ENCODE measurements at regions not wholly inside any gene's neighbourhood (a gene's known extent, or its start where the extent isn't known, plus 50 kb on each side); places are given as distances from the start of the nearest gene placed in this dataset.
"Not testable (repeated sequence)": the region's sequence is repeated elsewhere in the genome, so short reads cannot be mapped to it uniquely, and the experiment has no call there.

- no peak for DNase-seq (ENCODE audit: low read depth in 2 of 3, low spot score in 2 of 3)
Observed at GRCh38 chr7:32224276-32224675, 154.1 kb upstream of the PDE1C start.

DNA sequence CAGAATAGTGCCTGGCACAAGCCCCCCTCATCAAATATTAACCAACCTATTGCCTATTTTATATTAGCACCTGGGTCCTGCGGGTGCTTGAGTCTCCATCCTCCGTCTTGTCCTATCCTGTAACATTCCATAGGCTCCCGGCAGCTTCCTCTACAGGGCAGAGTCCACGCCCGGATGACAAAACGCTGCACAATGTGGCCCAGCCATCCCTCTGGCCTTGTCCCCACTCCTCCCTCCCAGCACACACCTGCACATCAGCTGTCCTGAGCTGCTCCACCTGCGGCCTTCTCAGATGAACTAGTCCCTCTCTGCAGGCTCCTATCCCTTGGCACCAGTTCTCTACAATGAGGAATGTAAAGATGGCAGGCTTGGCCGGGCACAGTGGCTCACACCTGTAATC lies 153.5 kb upstream of the PDE1C start:
- no peak for DNase-seq (ENCODE audit: low read depth in 2 of 3, low spot score in 2 of 3)

DNA sequence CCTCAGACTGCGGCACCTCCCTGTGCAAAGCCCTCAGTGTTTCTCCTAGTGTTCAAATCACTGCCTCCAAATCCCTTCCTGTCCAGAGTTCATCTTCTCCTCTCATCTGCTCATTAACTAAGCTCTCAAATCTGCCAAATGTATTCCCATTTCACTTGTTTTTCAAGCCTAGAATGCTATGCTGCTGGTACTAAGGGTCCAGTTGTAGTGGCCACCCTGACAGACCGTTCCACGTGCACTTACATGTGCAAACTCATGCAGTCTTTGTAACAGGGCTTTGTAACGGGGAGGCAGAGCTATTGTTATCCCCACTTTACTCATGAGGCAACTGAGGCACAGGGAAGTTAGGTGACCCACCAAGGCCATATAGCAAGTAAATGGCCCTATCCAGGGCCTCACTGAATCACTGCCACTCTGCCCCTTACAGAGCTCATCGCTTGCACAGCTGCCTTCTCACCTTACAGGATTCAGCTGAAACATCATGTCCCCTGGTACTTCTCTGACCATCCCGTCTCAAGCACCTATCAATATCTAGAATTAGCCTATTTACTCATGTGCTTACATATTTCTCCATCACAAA lies 153.0 kb upstream of the PDE1C start:
- no peak for DNase-seq (ENCODE audit: low read depth in 2 of 3, low spot score in 2 of 3)

- no peak for DNase-seq (ENCODE audit: low read depth in 2 of 3, low spot score in 2 of 3)
Observed at GRCh38 chr7:32222251-32222900, 152.2 kb upstream of the PDE1C start.

DNA sequence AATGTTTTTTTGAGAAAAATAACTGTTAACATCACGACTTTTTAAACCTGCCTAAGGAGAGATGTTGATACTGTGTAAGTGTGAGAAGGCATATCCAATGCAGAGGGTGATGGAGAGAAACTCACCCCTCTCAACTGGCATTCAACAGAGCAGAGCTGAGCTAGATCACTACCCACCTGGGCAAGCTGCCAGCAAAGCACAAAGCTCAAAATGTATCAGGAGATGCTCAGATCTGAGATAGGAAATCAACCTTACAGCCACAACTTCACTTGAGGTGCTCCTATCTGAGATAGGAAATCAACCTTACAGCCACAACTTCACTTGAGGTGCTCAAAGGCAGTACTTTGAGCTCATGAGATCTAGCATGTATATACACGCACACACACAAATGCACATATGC lies 151.5 kb upstream of the PDE1C start:
- no peak for DNase-seq (ENCODE audit: low read depth in 2 of 3, low spot score in 2 of 3)

- DNase-seq (ENCODE audit: low read depth in 2 of 3, low spot score in 2 of 3): no peak
Observed at GRCh38 chr7:32221056-32221455, 150.8 kb upstream of the PDE1C start.

- DNase-seq (ENCODE audit: low read depth in 2 of 3, low spot score in 2 of 3): not testable (repeated sequence)
Observed at GRCh38 chr7:32219831-32220230, 149.6 kb upstream of the PDE1C start.

- DNase-seq (ENCODE audit: low read depth in 2 of 3, low spot score in 2 of 3): no peak
Observed at GRCh38 chr7:32219416-32219815, 149.2 kb upstream of the PDE1C start.

- no peak for DNase-seq (ENCODE audit: low read depth in 2 of 3, low spot score in 2 of 3)
Observed at GRCh38 chr7:32218741-32219288, 148.6 kb upstream of the PDE1C start.

DNA sequence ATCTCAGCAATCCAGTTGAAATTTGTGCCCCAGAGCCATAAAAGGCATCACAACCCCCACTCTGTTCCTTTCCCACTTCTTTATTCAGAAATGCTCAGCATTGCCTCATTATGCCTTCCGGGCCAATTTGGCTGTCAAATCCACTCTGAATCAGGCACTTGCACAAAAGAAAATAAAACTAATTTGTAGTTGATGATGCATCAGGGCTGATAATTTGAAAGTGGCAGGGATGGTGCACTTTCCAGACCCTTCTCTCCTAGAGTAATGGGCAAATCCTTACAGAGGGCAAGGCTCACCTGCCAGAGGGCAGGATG lies 147.9 kb upstream of the PDE1C start:
- DNase-seq (ENCODE audit: low read depth in 2 of 3, low spot score in 2 of 3): no peak

GRCh38 chr7:32217341-32218153 lies 147.3 kb upstream of the PDE1C start:
- DNase-seq (ENCODE audit: low read depth in 2 of 3, low spot score in 2 of 3): no peak

DNA sequence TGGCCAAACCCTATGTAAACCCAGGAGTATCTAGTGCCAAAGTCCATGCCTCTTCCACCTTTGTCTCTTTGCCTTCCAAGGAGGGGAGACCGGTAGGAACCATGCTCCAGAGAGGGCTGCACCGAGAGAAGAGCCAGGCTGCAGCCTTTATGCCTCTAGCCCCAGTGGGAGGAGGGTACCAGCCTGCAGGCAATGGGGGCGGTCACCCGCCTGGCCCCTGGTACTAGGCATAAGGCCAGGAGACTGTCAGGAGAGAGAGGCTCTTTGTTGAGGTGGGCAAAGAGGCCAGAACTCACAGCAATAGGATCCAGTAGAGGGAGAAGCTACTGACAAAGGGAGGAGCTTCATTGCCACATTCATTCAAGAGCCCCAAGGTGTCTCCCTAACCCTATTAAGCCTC lies 146.6 kb upstream of the PDE1C start:
- no peak for DNase-seq (ENCODE audit: low read depth in 2 of 3, low spot score in 2 of 3)

DNA sequence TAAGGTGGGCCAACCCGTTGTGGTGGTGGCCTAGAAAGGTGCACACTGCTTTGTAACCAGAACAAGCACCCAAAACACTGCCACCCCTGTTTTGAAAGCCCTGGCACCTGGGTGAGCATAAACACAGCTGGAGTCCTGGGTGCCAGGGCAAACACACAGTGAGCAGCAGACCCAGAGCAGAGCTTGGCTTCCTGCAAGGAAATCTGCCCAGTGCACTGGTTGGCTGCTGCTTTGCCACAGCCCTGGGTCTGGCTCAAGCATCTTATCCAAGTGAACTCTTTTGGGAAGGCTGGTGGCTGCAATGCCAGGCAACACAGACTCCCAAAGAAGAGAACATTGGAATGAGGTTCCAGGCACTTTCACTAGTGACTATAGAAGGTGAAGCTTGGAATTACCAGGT lies 145.5 kb upstream of the PDE1C start:
- DNase-seq (ENCODE audit: low read depth in 2 of 3, low spot score in 2 of 3): no peak

DNA sequence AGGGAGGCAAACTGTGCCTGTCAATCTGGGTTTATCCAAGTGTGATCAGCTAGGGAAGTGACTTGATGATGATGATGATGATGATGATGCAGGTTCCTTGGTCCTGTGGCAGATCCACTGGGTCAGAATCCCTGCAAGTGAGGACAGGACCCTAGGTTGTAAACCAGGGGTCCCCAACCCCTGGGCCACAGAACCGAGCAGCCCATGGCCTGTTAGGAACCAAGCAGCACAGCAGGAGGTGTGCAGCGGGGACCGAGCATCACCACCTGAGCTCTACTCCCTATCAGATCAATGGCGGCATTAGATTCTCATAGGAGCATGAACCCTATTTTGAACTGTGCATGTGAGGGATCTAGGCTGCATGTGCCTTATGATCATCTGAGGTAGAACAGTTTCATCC lies 144.7 kb upstream of the PDE1C start:
- no peak for DNase-seq (ENCODE audit: low read depth in 2 of 3, low spot score in 2 of 3)

GRCh38 chr7:32212321-32212720 lies 142.1 kb upstream of the PDE1C start:
- no peak for DNase-seq (ENCODE audit: low read depth in 2 of 3, low spot score in 2 of 3)

- no peak for DNase-seq (ENCODE audit: low read depth in 2 of 3, low spot score in 2 of 3)
Observed at GRCh38 chr7:32206987-32207386, 136.8 kb upstream of the PDE1C start.

- DNase-seq (ENCODE audit: low read depth in 2 of 3, low spot score in 2 of 3): no peak
Observed at GRCh38 chr7:32206488-32206887, 136.3 kb upstream of the PDE1C start.

DNA sequence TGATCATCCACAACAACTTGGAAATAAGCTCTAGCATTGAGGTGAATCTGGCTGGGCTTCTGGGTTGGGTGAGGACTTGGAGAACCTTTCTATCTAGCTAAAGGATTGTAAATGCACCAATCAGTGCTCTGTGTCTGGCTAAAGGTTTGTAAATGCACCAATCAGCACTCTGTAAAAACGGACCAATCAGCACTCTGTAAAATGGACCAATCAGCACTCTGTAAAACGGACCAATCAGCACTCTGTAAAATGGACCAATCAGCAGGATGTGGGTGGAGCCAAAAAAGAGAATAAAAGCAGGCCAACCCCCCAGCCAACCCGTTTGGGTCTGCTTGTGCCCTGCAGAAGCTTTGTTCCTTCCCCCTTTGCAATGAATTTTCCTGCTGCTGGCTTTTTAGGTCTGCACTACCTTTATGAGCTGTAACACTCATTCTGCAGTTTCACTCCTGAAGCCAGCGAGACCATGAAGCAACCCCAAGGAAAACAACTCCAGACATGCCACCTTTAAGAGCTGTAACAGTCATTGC lies 135.2 kb upstream of the PDE1C start:
- DNase-seq (ENCODE audit: low read depth in 2 of 3, low spot score in 2 of 3): not testable (repeated sequence)

DNA sequence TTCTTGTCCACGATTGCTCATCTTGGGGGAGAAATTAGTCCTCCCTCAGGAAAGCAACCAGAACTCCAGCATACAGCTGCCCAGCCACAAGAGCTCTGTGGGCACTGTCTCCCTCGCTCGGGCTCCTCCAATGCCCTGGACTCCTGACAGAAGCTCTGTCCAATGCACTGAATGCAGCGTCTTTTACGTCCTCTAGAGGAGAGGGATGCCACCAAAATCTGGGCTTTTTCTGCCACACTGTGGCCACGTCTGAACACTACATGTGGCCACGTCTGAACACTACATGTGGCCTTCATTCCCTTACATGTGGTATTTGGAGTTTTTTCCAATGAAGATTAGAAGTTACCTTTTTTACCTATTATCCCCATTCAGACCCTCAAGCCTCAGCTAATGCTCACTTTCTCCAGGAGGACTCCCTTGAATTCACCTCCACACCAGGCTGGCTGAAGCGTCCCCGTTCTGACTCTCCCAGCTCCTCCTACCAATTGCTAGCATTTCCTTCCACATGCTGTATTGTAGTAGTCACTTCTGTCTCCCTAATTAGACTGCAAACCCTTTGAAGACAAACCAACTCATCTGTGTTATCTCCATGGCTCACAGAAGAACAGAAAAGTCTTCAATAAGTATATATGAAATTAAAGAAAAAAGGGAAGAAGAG lies 134.3 kb upstream of the PDE1C start:
- DNase-seq (ENCODE audit: low read depth in 2 of 3, low spot score in 2 of 3): no peak

DNA sequence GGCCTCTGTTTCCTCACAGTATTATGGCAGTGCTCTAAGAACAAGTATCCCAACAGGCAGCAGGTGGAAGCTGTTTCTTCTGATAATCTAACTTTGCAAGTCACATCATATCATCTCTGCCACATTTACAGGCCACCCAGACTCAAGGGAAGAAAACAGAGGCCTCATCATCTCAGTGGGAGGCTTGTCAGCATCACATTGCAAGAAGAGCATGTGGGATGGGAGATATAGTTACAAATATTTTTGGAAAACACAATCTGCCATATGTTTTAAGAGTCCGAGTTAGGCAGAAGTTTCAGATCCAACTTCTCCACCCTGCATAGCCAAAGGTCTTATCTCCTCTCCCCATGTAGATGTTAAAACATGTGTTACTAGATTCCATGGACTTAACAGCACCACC lies 130.4 kb upstream of the PDE1C start:
- no peak for DNase-seq (ENCODE audit: low read depth in 2 of 3, low spot score in 2 of 3)

GRCh38 chr7:32194537-32194936 lies 124.3 kb upstream of the PDE1C start:
- DNase-seq (ENCODE audit: low read depth in 2 of 3, low spot score in 2 of 3): no peak

DNA sequence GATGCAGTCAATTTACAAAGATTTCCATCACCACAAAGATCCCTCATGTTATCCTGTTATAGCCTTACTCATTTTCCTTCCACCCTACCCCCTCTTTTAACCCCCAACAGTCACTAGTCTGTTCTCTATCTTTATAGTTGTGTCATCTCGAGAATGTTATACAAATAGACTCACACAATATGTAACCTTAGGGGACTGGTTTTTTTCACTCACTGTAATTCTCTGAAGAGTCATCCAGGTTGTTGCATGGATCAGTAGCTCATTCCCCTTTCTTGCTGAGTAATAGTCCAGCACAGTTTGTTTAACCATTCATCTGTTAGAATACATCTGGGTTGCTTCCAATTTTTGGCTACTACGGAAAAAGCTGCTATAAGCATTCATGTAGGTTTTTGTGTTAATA lies 121.1 kb upstream of the PDE1C start:
- DNase-seq (ENCODE audit: low read depth in 2 of 3, low spot score in 2 of 3): no peak
